GM12872 (cell line): ENCODE measurements at regions not wholly inside any gene's neighbourhood (a gene's known extent, or its start where the extent isn't known, plus 50 kb on each side); places are given as distances from the start of the nearest gene placed in this dataset.

ENCODE experiments used
- TF ChIP-seq, protein P1 (sequence below): IDR thresholded peaks from 3 replicates; pipeline ENCODE4 v1.5.1; 2011; ENCODE audit warnings: low read depth, mild to moderate bottlenecking, low read length, moderate library complexity; ENCODE audit not compliant: insufficient read depth

DNA sequence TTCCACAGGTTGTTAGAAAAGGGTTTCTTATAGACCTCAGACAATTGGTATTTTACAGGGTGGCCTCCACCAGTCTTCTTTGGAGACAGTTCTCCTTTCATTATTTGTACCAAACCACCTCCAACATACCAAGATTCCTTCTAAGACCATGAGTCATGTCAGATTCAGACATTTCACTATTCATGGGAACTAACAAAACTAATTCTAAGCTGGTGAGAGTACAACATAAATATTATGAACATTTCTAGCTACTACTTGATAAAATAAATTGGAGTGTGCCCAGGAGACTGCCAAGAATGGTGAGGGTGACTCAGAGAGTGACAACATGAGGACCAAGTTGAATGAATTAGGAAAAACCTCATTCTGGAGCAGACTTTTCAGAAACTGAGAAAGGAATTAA is 494.6 kb upstream of the LRRC4C start:
- TF ChIP-seq, protein P1, sequence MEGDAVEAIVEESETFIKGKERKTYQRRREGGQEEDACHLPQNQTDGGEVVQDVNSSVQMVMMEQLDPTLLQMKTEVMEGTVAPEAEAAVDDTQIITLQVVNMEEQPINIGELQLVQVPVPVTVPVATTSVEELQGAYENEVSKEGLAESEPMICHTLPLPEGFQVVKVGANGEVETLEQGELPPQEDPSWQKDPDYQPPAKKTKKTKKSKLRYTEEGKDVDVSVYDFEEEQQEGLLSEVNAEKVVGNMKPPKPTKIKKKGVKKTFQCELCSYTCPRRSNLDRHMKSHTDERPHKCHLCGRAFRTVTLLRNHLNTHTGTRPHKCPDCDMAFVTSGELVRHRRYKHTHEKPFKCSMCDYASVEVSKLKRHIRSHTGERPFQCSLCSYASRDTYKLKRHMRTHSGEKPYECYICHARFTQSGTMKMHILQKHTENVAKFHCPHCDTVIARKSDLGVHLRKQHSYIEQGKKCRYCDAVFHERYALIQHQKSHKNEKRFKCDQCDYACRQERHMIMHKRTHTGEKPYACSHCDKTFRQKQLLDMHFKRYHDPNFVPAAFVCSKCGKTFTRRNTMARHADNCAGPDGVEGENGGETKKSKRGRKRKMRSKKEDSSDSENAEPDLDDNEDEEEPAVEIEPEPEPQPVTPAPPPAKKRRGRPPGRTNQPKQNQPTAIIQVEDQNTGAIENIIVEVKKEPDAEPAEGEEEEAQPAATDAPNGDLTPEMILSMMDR: no peak

DNA sequence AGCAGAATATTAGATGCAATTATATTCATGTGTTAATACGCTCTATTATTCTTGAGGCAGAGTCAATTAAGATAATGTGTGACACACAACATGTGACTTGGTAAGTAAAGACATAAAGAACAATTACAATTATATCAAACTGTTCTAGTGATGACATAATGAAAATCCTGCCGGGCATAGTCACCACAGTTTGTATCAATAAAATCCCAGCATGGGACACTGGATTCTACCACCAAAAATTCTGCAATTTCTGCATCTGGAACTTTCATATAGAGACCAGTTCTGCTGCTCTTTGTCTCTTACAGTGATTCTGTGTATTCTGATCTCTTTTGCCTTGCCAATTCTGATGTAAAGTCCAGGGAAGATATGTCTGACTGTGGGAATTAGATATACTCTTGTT is 495.6 kb upstream of the LRRC4C start:
- TF ChIP-seq, protein P1: no peak

DNA sequence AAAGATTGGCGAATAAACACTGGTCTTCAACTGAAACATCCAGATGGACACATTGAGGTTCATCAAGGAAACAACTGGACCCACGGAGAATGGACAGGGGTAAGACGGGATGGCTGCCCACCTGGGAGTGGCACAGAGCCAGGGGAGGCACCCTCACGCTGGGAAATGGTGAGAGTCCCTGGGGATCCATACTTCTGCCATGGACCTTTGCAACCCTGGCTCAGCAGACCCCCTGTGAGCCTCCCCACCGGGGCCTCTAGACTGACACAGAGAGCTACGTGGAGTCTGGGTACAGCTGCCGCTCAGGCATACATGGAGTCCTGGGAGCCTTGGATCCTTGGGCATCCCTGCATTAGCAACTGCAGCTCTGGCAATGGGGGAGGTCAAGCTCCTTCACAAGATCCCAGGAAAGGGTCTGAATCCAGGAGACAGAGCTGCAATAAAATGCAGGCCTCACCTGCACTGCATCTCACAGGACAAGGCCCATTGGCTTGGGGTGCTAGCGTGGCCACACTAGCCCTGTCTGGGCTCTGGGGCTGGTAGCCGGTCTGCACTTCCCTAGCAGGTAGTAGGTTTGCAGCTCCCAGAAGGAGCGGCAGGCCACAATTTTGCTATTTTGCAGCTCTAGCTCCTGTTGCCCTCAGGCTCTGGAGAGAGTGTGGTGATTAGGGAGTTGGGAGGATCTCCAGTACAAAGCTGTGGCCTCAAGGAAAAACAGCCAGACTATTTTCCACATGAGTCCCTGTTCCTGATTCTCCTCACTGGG is 496.4 kb upstream of the LRRC4C start:
- TF ChIP-seq, protein P1: no peak

DNA sequence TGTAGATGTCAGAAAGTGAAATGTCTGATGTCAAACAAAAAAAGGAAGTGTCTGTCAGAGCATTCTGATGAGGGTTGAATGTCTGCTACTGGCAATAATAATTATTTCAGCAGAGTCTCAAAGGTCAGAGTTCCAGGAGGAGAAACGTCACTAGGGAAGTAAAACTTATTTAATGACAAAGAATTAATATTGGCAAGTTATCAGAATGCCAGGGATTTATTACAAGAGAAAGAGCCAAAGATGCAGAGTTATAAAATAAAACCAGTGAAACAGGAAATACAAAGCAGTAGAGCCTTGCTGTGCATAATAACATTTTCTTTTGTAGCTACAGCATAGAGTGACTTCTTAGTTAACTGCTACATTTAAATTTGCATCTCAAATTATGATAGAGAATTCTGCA is 504.0 kb upstream of the LRRC4C start:
- TF ChIP-seq, protein P1: no peak

DNA sequence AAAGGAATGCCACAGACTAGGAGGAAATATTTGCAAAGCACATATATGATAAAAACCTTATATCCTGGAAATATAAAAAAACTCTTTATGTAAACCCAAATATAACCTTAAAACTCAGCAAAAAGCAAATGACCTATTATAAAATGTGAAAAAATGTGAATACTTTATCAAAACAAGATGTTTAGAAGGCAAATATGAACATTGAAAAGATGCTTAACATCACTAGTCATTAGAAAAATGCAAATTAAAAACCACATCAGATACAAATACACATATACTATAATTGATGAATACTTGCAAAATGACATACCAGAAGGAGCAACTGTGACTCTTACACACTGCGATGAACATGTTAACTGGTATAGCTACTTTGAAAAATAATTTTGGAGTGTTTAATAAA is 511.2 kb upstream of the LRRC4C start:
- TF ChIP-seq, protein P1: no peak

DNA sequence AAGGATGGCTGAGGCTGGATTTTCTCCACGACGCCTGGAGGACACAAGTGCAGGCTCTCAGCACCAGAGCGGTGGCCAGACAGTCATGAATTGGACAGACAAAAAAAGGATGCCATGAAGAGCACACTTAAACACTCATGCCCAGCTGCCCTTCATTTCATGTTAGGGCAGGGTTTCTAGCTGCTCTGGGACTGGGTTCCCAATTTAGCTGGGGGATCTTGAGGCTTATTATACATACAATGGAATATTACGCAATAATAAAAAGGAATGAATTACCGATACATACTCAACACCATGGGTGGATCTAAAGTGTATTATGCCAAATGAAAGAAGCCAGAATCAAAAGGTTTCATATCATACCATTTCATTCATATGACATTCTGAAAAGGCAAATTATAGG is 512.1 kb upstream of the LRRC4C start:
- TF ChIP-seq, protein P1: no peak

DNA sequence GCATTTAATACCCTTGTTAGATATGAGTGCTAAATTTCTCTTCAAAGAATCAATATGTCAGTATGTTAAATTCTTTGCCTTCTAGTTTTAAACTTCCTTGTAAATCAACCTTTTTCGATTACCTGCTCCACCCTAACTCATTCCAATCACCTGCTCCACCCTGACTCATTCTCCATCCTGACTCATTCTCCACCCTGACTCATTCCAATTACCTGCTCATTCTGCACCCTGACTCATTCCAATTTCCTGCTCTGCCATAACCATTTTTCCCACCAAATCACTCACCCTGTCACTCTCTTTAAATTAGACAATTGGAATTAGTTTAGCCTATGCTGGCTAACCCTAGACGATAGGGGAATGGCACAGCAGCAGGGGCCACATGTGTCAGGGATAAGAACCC is 519.5 kb upstream of the LRRC4C start:
- TF ChIP-seq, protein P1: no peak
